Neural progenitor cell (in vitro differentiated cells): ENCODE measurements at regions not wholly inside any gene's neighbourhood (a gene's known extent, or its start where the extent isn't known, plus 50 kb on each side); places are given as distances from the start of the nearest gene placed in this dataset.

Source experiments
- DNase-seq: peaks from one replicate; pipeline ENCODE4 v3.0.0-alpha.2; 2016; ENCODE audit warnings: low spot score
- H2AFZ ChIP-seq: fragments of 200-600 bp; sonication (generic); replicated peaks from 2 replicates; pipeline ENCODE4 v1.6.1; 2016; ENCODE audit warnings: antibody characterized with exemption
- H3F3A ChIP-seq: fragments of 200-600 bp; sonication (generic); 2 replicates; pipeline ENCODE4 v1.6.1; 2016; ENCODE audit warnings: antibody characterized with exemption, low read depth
- H3K27ac ChIP-seq: fragments of 200-600 bp; sonication (generic); 2 replicates; pipeline ENCODE4 v1.5.1; 2016; ENCODE audit warnings: mild to moderate bottlenecking
- H3K27me3 ChIP-seq: fragments of 200-600 bp; sonication (generic); 2 replicates; pipeline ENCODE4 v1.6.1; 2016; ENCODE audit warnings: mild to moderate bottlenecking, moderate library complexity
- H3K36me3 ChIP-seq: fragments of 200-600 bp; sonication (generic); 2 replicates; pipeline ENCODE4 v1.5.1; 2016
- H3K4me1 ChIP-seq: fragments of 200-600 bp; sonication (generic); 2 replicates; pipeline ENCODE4 v1.6.1; 2016; ENCODE audit warnings: mixed run types
- H3K4me2 ChIP-seq: fragments of 200-600 bp; sonication (generic); 2 replicates; pipeline ENCODE4 v1.6.1; 2016
- H3K4me3 ChIP-seq: fragments of 200-600 bp; sonication (generic); 2 replicates; pipeline ENCODE4 v1.5.1; 2016
- H3K79me2 ChIP-seq: fragments of 200-600 bp; sonication (generic); 2 replicates; pipeline ENCODE4 v1.6.1; 2016; ENCODE audit warnings: low read depth
- H3K9ac ChIP-seq: fragments of 200-600 bp; sonication (generic); 2 replicates; pipeline ENCODE4 v1.6.1; 2016
- H3K9me3 ChIP-seq: fragments of 200-600 bp; sonication (generic); 2 replicates; pipeline ENCODE4 v1.5.1; 2016; ENCODE audit warnings: low read depth
- H4K20me1 ChIP-seq: fragments of 200-600 bp; sonication (generic); 2 replicates; pipeline ENCODE4 v1.6.1; 2016; ENCODE audit warnings: low read depth
- H3K27ac Mint-ChIP-seq: 3 replicates; pipeline ENCODE4 v1.8.0; 2021; ENCODE audit warnings: mixed read lengths
- H3K27me3 Mint-ChIP-seq: 2 replicates; pipeline ENCODE4 v1.8.0; 2022; ENCODE audit warnings: low read depth, mild to moderate bottlenecking, inconsistent platforms, moderate library complexity, mixed read lengths; ENCODE audit not compliant: insufficient read depth
- H3K36me3 Mint-ChIP-seq: 3 replicates; pipeline ENCODE4 v1.8.0; 2021; ENCODE audit warnings: mixed read lengths
- H3K4me1 Mint-ChIP-seq: 3 replicates; pipeline ENCODE4 v1.8.0; 2021; ENCODE audit warnings: mixed read lengths
- H3K4me3 Mint-ChIP-seq: 3 replicates; pipeline ENCODE4 v1.8.0; 2021; ENCODE audit warnings: mild to moderate bottlenecking, moderate library complexity, mixed read lengths
- H3K9me3 Mint-ChIP-seq: 3 replicates; pipeline ENCODE4 v1.8.0; 2020; ENCODE audit warnings: mixed read lengths
- CTCF ChIP-seq: fragments of 200-600 bp; sonication (generic); IDR thresholded peaks from 2 replicates; pipeline ENCODE4 v1.5.1; 2017; ENCODE audit warnings: antibody characterized with exemption, mild to moderate bottlenecking
- EZH2 ChIP-seq: fragments of 200-600 bp; sonication (generic); IDR thresholded peaks from 2 replicates; pipeline ENCODE4 v1.6.1; 2017; ENCODE audit warnings: antibody characterized with exemption, mild to moderate bottlenecking, moderate library complexity
- EZH2phosphoT487 ChIP-seq: fragments of 200-600 bp; sonication (generic); IDR thresholded peaks from 2 replicates; pipeline ENCODE4 v1.6.1; 2017; ENCODE audit warnings: antibody characterized with exemption

- Histone ChIP-seq H3K27me3 (no peaks in the 10 kb centered on the region), H3K4me3 (no peak overlapping the region), H3K9ac (no peak overlapping the region), H3F3A (no peaks in the 10 kb centered on the region), H4K20me1 (no peaks in the 10 kb centered on the region), H2AFZ (no peak overlapping the region), H3K79me2 (no peaks in the 10 kb centered on the region), H3K36me3 (no peaks in the 10 kb centered on the region), H3K9me3 (no peaks in the 10 kb centered on the region), H3K27ac (no peak overlapping the region), H3K4me1 (no peaks in the 10 kb centered on the region), H3K4me2 (no peak overlapping the region)
- Mint-ChIP-seq H3K4me3 (no peak overlapping the region), H3K4me1 (no peaks in the 10 kb centered on the region), H3K36me3 (no peaks in the 10 kb centered on the region), H3K9me3 (no peaks in the 10 kb centered on the region), H3K27me3 (no peaks in the 10 kb centered on the region), H3K27ac (no peak overlapping the region)
- TF ChIP-seq CTCF = no peak
- TF ChIP-seq EZH2phosphoT487 = no peak
- no peak for TF ChIP-seq EZH2
- DNase-seq = no peak
Observed at GRCh38 chr3:8224941-8225340, 276.7 kb upstream of the LMCD1 start.

GRCh38 chr3:8233938-8234337 is 267.7 kb upstream of the LMCD1 start:
- no peak overlapping the region for H2AFZ ChIP-seq
- no peak overlapping the region for H3K4me2 ChIP-seq
- Mint-ChIP-seq H3K4me3 (no peak overlapping the region), H3K36me3 (no peaks in the 10 kb centered on the region), H3K4me1 (peaks cover 6% of the 10 kb centered on the region), H3K27ac (no peak overlapping the region), H3K9me3 (no peaks in the 10 kb centered on the region), H3K27me3 (no peaks in the 10 kb centered on the region)
- no peak overlapping the region for H3K9ac ChIP-seq
- no peaks in the 10 kb centered on the region for H3K9me3 ChIP-seq
- no peaks in the 10 kb centered on the region for H4K20me1 ChIP-seq
- no peak for DNase-seq
- H3K27ac ChIP-seq = no peak overlapping the region
- H3K36me3 ChIP-seq = no peaks in the 10 kb centered on the region
- no peaks in the 10 kb centered on the region for H3K27me3 ChIP-seq
- H3K79me2 ChIP-seq = no peaks in the 10 kb centered on the region
- H3K4me1 ChIP-seq = no peaks in the 10 kb centered on the region
- TF ChIP-seq EZH2 = no peak
- no peaks in the 10 kb centered on the region for H3F3A ChIP-seq
- no peak overlapping the region for H3K4me3 ChIP-seq

GRCh38 chr3:8236264-8236663 is 265.4 kb upstream of the LMCD1 start:
- H3K27ac Mint-ChIP-seq = no peak overlapping the region
- H3K36me3 Mint-ChIP-seq = no peaks in the 10 kb centered on the region
- H3K4me1 ChIP-seq = no peaks in the 10 kb centered on the region
- no peaks in the 10 kb centered on the region for H4K20me1 ChIP-seq
- H3K27ac ChIP-seq = no peak overlapping the region
- H3K9ac ChIP-seq = no peak overlapping the region
- H3K4me1 Mint-ChIP-seq = peaks cover 6% of the 10 kb centered on the region
- H3K4me3 Mint-ChIP-seq = no peak overlapping the region
- H3K4me3 ChIP-seq = no peak overlapping the region
- no peaks in the 10 kb centered on the region for H3K9me3 ChIP-seq
- no peak for TF ChIP-seq EZH2phosphoT487
- no peak for TF ChIP-seq EZH2
- TF ChIP-seq CTCF = no peak
- no peaks in the 10 kb centered on the region for H3K79me2 ChIP-seq
- H3K27me3 ChIP-seq = no peaks in the 10 kb centered on the region
- no peak for DNase-seq
- H2AFZ ChIP-seq = no peak overlapping the region
- no peak overlapping the region for H3K4me2 ChIP-seq
- no peaks in the 10 kb centered on the region for H3K9me3 Mint-ChIP-seq
- no peaks in the 10 kb centered on the region for H3K36me3 ChIP-seq
- no peaks in the 10 kb centered on the region for H3F3A ChIP-seq
- H3K27me3 Mint-ChIP-seq = no peaks in the 10 kb centered on the region

- Histone ChIP-seq H3K4me3 (no peak overlapping the region), H3K27ac (no peak overlapping the region), H3K27me3 (no peaks in the 10 kb centered on the region), H3K79me2 (no peaks in the 10 kb centered on the region), H3K9me3 (no peaks in the 10 kb centered on the region), H3K36me3 (no peaks in the 10 kb centered on the region), H3K4me1 (no peaks in the 10 kb centered on the region), H2AFZ (no peak overlapping the region), H3K9ac (no peak overlapping the region), H3K4me2 (no peak overlapping the region), H4K20me1 (no peaks in the 10 kb centered on the region), H3F3A (no peaks in the 10 kb centered on the region)
- Mint-ChIP-seq H3K27me3 (no peaks in the 10 kb centered on the region), H3K4me3 (no peak overlapping the region), H3K27ac (no peak overlapping the region), H3K36me3 (no peaks in the 10 kb centered on the region), H3K9me3 (no peaks in the 10 kb centered on the region), H3K4me1 (peaks cover 6% of the 10 kb centered on the region)
- TF ChIP-seq EZH2 (no peak), CTCF (no peak), EZH2phosphoT487 (no peak)
- DNase-seq = no peak
Observed at GRCh38 chr3:8237893-8238292, 263.7 kb upstream of the LMCD1 start.
